ENCODE measurements at regions not wholly inside any gene's neighbourhood (a gene's known extent, or its start where the extent isn't known, plus 50 kb on each side); places are given as distances from the start of the nearest gene placed in this dataset.

- no peak for TF ChIP-seq CTCF (conservative IDR thresholded peaks at IDR 0.05)
- H3K18ac ChIP-seq (ENCODE audit: insufficient read length, low read depth, low read length): no peak overlapping the region
- H2BK15ac ChIP-seq (ENCODE audit: low read depth, low read length): no peak overlapping the region
- H2AK5ac ChIP-seq (ENCODE audit: insufficient read length, low read length): no peak overlapping the region
- no peak overlapping the region for H3K4ac ChIP-seq (ENCODE audit: low read depth, low read length)
- no peak overlapping the region for H4K5ac ChIP-seq (ENCODE audit: insufficient read length, low read depth, low read length)
- no peak overlapping the region for H2BK120ac ChIP-seq (ENCODE audit: low read depth, low read length, poor library complexity, severe bottlenecking)
- no peak overlapping the region for H3K27ac ChIP-seq (ENCODE audit: insufficient read length, low read depth, low read length)
- H3K14ac ChIP-seq (ENCODE audit: insufficient read depth, low read length): no peak overlapping the region
- no peak overlapping the region for H2BK12ac ChIP-seq (ENCODE audit: insufficient read length, low read depth, low read length)
- Mint-ChIP-seq H3K27me3 (ENCODE audit: low read depth) (no peaks in the 10 kb centered on the region), H3K4me1 (no peaks in the 10 kb centered on the region), H3K9me3 (no peaks in the 10 kb centered on the region), H3K27ac (no peak overlapping the region), H3K36me3 (ENCODE audit: insufficient read depth in 1 of 3, low read depth in 3 of 3) (no peaks in the 10 kb centered on the region), H3K4me3 (no peak overlapping the region)
- no peaks in the 10 kb centered on the region for H3K27me3 ChIP-seq (ENCODE audit: insufficient read depth, low read length)
- H3K23ac ChIP-seq (ENCODE audit: insufficient read length, low read depth, low read length): no peak overlapping the region
- H3K79me1 ChIP-seq (ENCODE audit: insufficient read depth, low read depth, low read length, poor library complexity, severe bottlenecking): no peaks in the 10 kb centered on the region
- no CpG with 5 or more reads among the region's 4 CpGs for WGBS (ENCODE audit: extremely low coverage, insufficient read length, low lambda C conversion rate)
- H3K9me3 ChIP-seq (ENCODE audit: control insufficient read depth, low read depth, low read length): no peaks in the 10 kb centered on the region
- no peak for DNase-seq
- no peaks in the 10 kb centered on the region for H3K79me2 ChIP-seq (ENCODE audit: insufficient read depth, low read length)
- no peak overlapping the region for H4K8ac ChIP-seq (replicated peaks; ENCODE audit: insufficient read length, low read depth, low read length)
- H2BK20ac ChIP-seq (ENCODE audit: low read depth, low read length, poor library complexity, severe bottlenecking): no peak overlapping the region
- H3K23me2 ChIP-seq (ENCODE audit: insufficient read length, low read depth, low read length, poor library complexity, severe bottlenecking): no peaks in the 10 kb centered on the region
- H3K9ac ChIP-seq (ENCODE audit: extremely low read depth, insufficient read length, low read length): no peak overlapping the region
- H2AFZ ChIP-seq (ENCODE audit: low read length): no peak overlapping the region
- no peak overlapping the region for H3K4me2 ChIP-seq (ENCODE audit: insufficient read depth, insufficient read length, low read length)
- H4K20me1 ChIP-seq (ENCODE audit: control insufficient read depth, insufficient read depth, insufficient read length): no peaks in the 10 kb centered on the region
- no peaks in the 10 kb centered on the region for H3K4me1 ChIP-seq (ENCODE audit: insufficient read depth, low read length)
- no peak overlapping the region for H4K91ac ChIP-seq (ENCODE audit: insufficient read length, low read depth, low read length)
- H3T11ph ChIP-seq (ENCODE audit: low read length): no peak overlapping the region
- no peak overlapping the region for H3K56ac ChIP-seq (ENCODE audit: insufficient read length, low read depth, low read length)
- no peak overlapping the region for H2BK5ac ChIP-seq (ENCODE audit: insufficient read length, low read length)
These were observed 80.4 kb upstream of the TCF12 start for GRCh38 chr15:56838085-56838484.
